Tibial nerve (tissue), 3 donors: ENCODE measurements at regions not wholly inside any gene's neighbourhood (a gene's known extent, or its start where the extent isn't known, plus 50 kb on each side); places are given as distances from the start of the nearest gene placed in this dataset.

Source experiments
- POLR2A ChIP-seq, 2 donors: fragments of 450-650 bp; IDR thresholded peaks; one replicate each; pipeline ENCODE4 v1.6.1; 2017; ENCODE audit warnings: antibody characterized with exemption in 2 of 2, mild to moderate bottlenecking in 2 of 2, moderate library complexity in 2 of 2
- TF ChIP-seq, protein P1 (sequence below), 5 experiments: fragments of 200-600 bp in 3 of 5; fragments of 450-650 bp in 2 of 5; sonication (generic) in 3 of 5; IDR thresholded peaks; one replicate each; pipeline ENCODE4 v1.5.1; 2016 to 2019; ENCODE audit warnings: antibody characterized with exemption in 5 of 5, mild to moderate bottlenecking in 3 of 5, moderate library complexity in 2 of 5

DNA sequence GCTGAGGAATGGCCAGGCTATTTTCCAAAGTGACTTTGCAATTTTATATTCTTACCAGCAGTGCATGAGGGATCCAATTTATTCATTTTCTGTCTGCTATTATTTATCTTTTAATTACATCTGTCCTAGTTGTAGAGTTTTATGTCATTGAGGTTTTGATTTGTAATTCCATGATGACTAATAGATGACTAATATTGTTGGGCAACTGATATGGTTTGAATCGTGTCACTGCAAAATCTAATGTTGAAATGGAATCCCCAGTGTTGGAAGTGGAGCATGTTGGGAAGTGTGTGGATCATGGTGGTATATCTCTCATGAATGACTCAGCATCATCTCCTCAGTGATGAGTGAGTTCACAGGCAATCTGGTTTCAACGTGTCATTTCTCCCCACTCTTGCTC, 201.5 kb downstream of the TBX22 start:
- TF ChIP-seq POLR2A (IDR thresholded peaks at IDR 0.05) = no peak
- TF ChIP-seq, protein P1, sequence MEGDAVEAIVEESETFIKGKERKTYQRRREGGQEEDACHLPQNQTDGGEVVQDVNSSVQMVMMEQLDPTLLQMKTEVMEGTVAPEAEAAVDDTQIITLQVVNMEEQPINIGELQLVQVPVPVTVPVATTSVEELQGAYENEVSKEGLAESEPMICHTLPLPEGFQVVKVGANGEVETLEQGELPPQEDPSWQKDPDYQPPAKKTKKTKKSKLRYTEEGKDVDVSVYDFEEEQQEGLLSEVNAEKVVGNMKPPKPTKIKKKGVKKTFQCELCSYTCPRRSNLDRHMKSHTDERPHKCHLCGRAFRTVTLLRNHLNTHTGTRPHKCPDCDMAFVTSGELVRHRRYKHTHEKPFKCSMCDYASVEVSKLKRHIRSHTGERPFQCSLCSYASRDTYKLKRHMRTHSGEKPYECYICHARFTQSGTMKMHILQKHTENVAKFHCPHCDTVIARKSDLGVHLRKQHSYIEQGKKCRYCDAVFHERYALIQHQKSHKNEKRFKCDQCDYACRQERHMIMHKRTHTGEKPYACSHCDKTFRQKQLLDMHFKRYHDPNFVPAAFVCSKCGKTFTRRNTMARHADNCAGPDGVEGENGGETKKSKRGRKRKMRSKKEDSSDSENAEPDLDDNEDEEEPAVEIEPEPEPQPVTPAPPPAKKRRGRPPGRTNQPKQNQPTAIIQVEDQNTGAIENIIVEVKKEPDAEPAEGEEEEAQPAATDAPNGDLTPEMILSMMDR (IDR thresholded peaks at IDR 0.05) = no peak
